ENCODE measurements at regions not wholly inside any gene's neighbourhood (a gene's known extent, or its start where the extent isn't known, plus 50 kb on each side); places are given as distances from the start of the nearest gene placed in this dataset.

DNA sequence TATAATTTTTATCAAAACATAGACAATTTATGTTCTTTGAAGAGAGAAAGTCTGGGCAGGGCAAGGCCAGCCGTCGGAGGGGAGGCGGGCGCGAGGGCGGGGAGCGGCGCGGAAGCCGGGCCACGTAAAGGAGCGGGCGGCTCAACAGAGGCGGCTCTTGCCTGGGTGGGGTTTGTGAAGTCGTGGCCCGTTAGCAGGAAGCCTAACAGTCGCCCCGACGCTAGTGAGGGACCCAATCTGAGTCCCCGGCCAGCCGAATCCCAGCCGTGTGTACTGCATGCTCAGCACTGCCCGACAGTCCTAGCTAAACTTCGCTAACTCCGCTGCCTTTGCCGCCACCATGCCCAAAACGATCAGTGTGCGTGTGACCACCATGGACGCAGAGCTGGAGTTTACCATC lies 1129.2 kb downstream of the CDH9 start:
- no peak for DNase-seq
- peak; percentile 53 for ATAC-seq
- no peak for TF ChIP-seq CTCF (IDR thresholded peaks at IDR 0.05)

GRCh38 chr5:25905646-25906045 lies 1132.7 kb downstream of the CDH9 start:
- DNase-seq (no peak), ATAC-seq (no peak)
- no peak overlapping the region for H3K27ac ChIP-seq
- H3K4me3 ChIP-seq, result no peak overlapping the region
- no peaks in the 10 kb centered on the region for H3K36me3 ChIP-seq
- no peaks in the 10 kb centered on the region for H3K27me3 ChIP-seq
- H3K9me3 ChIP-seq, result no peaks in the 10 kb centered on the region
- no peaks in the 10 kb centered on the region for H3K4me1 ChIP-seq
- intact Hi-C loops (cut with DNase I), result no loop called here
- no peak for TF ChIP-seq CTCF (IDR thresholded peaks at IDR 0.05)

More for the DNA sequence above, 1129.2 kb downstream of the CDH9 start:
- Histone ChIP-seq H3K36me3 (no peaks in the 10 kb centered on the region), H3K9me3 (no peaks in the 10 kb centered on the region), H3K27me3 (no peaks in the 10 kb centered on the region), H3K4me1 (no peaks in the 10 kb centered on the region), H3K27ac (no peak overlapping the region), H3K4me3 (no peak overlapping the region)
- intact Hi-C loops (cut with DNase I), result no loop called here

- no peak overlapping the region for H3K27ac ChIP-seq
- intact Hi-C loops (cut with DNase I), result no loop called here
- no peaks in the 10 kb centered on the region for H3K27me3 ChIP-seq
- TF ChIP-seq CTCF (IDR thresholded peaks at IDR 0.05), result no peak
- no peak for DNase-seq
- no peaks in the 10 kb centered on the region for H3K9me3 ChIP-seq
- no peak for ATAC-seq
- H3K4me3 ChIP-seq, result no peak overlapping the region
- H3K4me1 ChIP-seq, result no peaks in the 10 kb centered on the region
- no peaks in the 10 kb centered on the region for H3K36me3 ChIP-seq
These were observed 1146.2 kb downstream of the CDH9 start for GRCh38 chr5:25892211-25892610.

DNA sequence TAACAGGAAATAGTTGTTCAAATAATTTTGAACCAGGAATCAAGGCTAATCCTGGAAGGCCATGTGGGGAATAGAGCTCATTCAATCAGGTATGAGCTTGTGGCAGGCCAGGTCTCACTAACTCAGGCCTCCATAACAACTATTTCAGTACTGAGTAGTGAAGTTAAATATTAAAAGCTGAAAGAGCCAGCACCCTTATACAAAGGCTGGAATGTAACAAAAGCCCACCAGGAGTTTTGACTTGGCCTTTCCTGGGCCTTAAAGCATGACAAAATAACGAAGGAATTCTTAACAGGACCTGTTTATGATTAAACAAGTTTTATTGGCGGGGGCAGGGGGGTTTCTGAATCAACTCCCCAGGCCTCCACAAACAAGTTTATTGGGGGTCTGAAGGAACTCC lies 1146.7 kb downstream of the CDH9 start:
- ATAC-seq (no peak), DNase-seq (no peak)
- Histone ChIP-seq H3K4me1 (no peaks in the 10 kb centered on the region), H3K27ac (no peak overlapping the region), H3K27me3 (no peaks in the 10 kb centered on the region), H3K4me3 (no peak overlapping the region), H3K9me3 (no peaks in the 10 kb centered on the region), H3K36me3 (no peaks in the 10 kb centered on the region)
- no peak for TF ChIP-seq CTCF (IDR thresholded peaks at IDR 0.05)
- intact Hi-C loops (cut with DNase I), result no loop called here

GRCh38 chr5:25881318-25882036 lies 1156.9 kb downstream of the CDH9 start:
- intact Hi-C loops (cut with DNase I), result no loop called here
- ATAC-seq, result no peak
- Histone ChIP-seq H3K27ac (no peak overlapping the region), H3K4me1 (no peaks in the 10 kb centered on the region), H3K36me3 (no peaks in the 10 kb centered on the region), H3K27me3 (no peaks in the 10 kb centered on the region), H3K9me3 (no peaks in the 10 kb centered on the region), H3K4me3 (no peak overlapping the region)
- no peak for DNase-seq
- TF ChIP-seq CTCF (IDR thresholded peaks at IDR 0.05), result no peak

GRCh38 chr5:25863811-25864210 lies 1174.6 kb downstream of the CDH9 start:
- ATAC-seq (no peak), DNase-seq (no peak)
- H3K4me1 ChIP-seq, result no peaks in the 10 kb centered on the region
- no peaks in the 10 kb centered on the region for H3K27me3 ChIP-seq
- no peaks in the 10 kb centered on the region for H3K36me3 ChIP-seq
- no peak overlapping the region for H3K27ac ChIP-seq
- TF ChIP-seq CTCF (IDR thresholded peaks at IDR 0.05), result no peak
- H3K9me3 ChIP-seq, result no peaks in the 10 kb centered on the region
- H3K4me3 ChIP-seq, result no peak overlapping the region
- intact Hi-C loops (cut with DNase I), result no loop called here
